ENCODE measurements at regions not wholly inside any gene's neighbourhood (a gene's known extent, or its start where the extent isn't known, plus 50 kb on each side); places are given as distances from the start of the nearest gene placed in this dataset.
"Not testable (repeated sequence)": the region's sequence is repeated elsewhere in the genome, so short reads cannot be mapped to it uniquely, and the experiment has no call there.

DNA sequence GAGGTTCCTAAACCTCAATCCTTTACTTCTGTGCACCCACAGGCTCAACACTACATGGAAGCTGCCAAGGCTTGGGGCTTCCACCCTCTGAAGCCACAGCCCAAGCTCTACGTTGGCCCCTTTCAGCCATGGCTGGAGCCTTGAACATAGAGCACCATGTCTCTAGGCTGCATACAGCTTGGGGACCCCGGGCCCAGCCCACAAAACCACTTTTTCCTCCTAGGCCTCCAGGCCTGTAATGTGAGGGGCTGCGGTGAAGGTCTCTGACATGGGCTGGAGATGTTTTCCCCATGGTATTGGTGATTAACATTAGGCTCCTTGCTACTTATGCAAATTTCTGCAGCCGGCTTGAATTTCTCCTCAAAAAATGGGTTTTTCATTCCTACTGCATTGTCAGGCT lies 179.4 kb upstream of the C21orf91 start:
- H3K27me3 ChIP-seq (replicated peaks in 1 of 4; ENCODE audit: control insufficient read depth in 3 of 4, extremely low read depth in 1 of 4, insufficient read depth in 3 of 4, low read length in 3 of 4); H3K23ac ChIP-seq (ENCODE audit: insufficient read length); H2BK15ac ChIP-seq (ENCODE audit: low read length); H3K23me2 ChIP-seq (ENCODE audit: low read depth, low read length); H3K4me2 ChIP-seq (ENCODE audit: insufficient read depth in 1 of 2, low read depth in 2 of 2, low read length in 2 of 2); H2BK120ac ChIP-seq (replicated peaks; ENCODE audit: low read depth, low read length); H4K91ac ChIP-seq (replicated peaks; ENCODE audit: insufficient read length, low read length); H2BK5ac ChIP-seq (ENCODE audit: low read depth, low read length); H2BK20ac ChIP-seq (ENCODE audit: low read length); H2AFZ ChIP-seq (ENCODE audit: low read length); H2AK5ac ChIP-seq (ENCODE audit: low read depth, low read length); POLR2A ChIA-PET (ENCODE audit: partially characterized antibody); DNase-seq (ENCODE audit: low read depth in 1 of 2, low spot score in 2 of 2); H3K4ac ChIP-seq (replicated peaks; ENCODE audit: insufficient read length, low read depth, low read length); H3K27ac ChIP-seq (ENCODE audit: low read depth, low read length); H3K14ac ChIP-seq (ENCODE audit: insufficient read length); H3K9ac ChIP-seq (replicated peaks in 1 of 4; ENCODE audit: extremely low read depth in 1 of 4, low read depth in 3 of 4, low read length in 3 of 4); H3K79me1 ChIP-seq (ENCODE audit: low read depth, low read length); H3K56ac ChIP-seq (replicated peaks; ENCODE audit: insufficient read length, low read depth, low read length); H2BK12ac ChIP-seq (ENCODE audit: low read depth, low read length); H3K79me2 ChIP-seq (ENCODE audit: control insufficient read depth in 1 of 2, insufficient read depth in 2 of 2, low read length in 2 of 2); H3K36me3 ChIP-seq (ENCODE audit: control insufficient read depth in 2 of 4, insufficient read depth in 4 of 4, low read length in 3 of 4); H4K5ac ChIP-seq (ENCODE audit: insufficient read length, low read depth, low read length); FAIRE-seq; H3K4me1 ChIP-seq (replicated peaks in 1 of 4; ENCODE audit: control insufficient read depth in 3 of 4, insufficient read depth in 4 of 4, low read length in 3 of 4); H4K8ac ChIP-seq (ENCODE audit: extremely low read depth, insufficient read depth, low read length); H3K4me3 ChIP-seq (ENCODE audit: extremely low read depth in 1 of 4, insufficient read depth in 2 of 4, low read depth in 3 of 4, low read length in 4 of 4); H4K20me1 ChIP-seq (replicated peaks in 1 of 2; ENCODE audit: control insufficient read depth in 1 of 2, insufficient read depth in 2 of 2, low read length in 2 of 2); H3K18ac ChIP-seq (ENCODE audit: extremely low read depth, low read length): not testable (repeated sequence)
- WGBS, 2 experiments (ENCODE audit: extremely low coverage in 1 of 2, insufficient coverage in 1 of 2, insufficient read length in 1 of 2, insufficient replicate concordance in 2 of 2, low coverage in 1 of 2, low lambda C conversion rate in 2 of 2, missing lambda C conversion rate in 1 of 2), result 95% methylated on average over 4 of the region's 4 CpGs; no CpG with 5 or more reads in 1 of the 2 experiments
- CTCF ChIA-PET (ENCODE audit: partially characterized antibody), result interaction anchor here (1.1 kb wide), 1 partner anchor 42 kb away, joined by 5 read pairs; no protein-coding TSS in a partner anchor
- H3K9me3 ChIP-seq (ENCODE audit: insufficient read depth in 2 of 2, low read depth in 1 of 2, low read length in 1 of 2), result peaks cover 11 to 19% of the 10 kb centered on the region in 2 experiments
